ENCODE measurements at regions not wholly inside any gene's neighbourhood (a gene's known extent, or its start where the extent isn't known, plus 50 kb on each side); places are given as distances from the start of the nearest gene placed in this dataset.

- TF ChIP-seq HOXA3 (CRISPR knock-in tag; IDR thresholded peaks at IDR 0.05), result peak; percentile 36; the same call in 1 of the 2 replicates
- TF ChIP-seq GABPB1 (CRISPR knock-in tag; IDR thresholded peaks at IDR 0.05), result peak; percentile 37
- TF ChIP-seq CBX2 (IDR thresholded peaks at IDR 0.05; ENCODE audit: low read depth, low read length), result no peak
- TF ChIP-seq CBX2 (CRISPR knock-in tag; IDR thresholded peaks at IDR 0.05; ENCODE audit: low read depth), result peak; percentile 81; the same call in 1 of the 2 replicates
- no peak for TF ChIP-seq HIVEP1 (CRISPR knock-in tag; IDR thresholded peaks at IDR 0.05)
- TF ChIP-seq ZNF569 (CRISPR knock-in tag; IDR thresholded peaks at IDR 0.05; ENCODE audit: borderline replicate concordance), result no peak
- no peak for TF ChIP-seq ZNF44 (CRISPR knock-in tag; IDR thresholded peaks at IDR 0.05)
- TF ChIP-seq THAP11 (CRISPR knock-in tag; IDR thresholded peaks at IDR 0.05), result peak; percentile 17; the same call in 1 of the 2 replicates
- TF ChIP-seq FIP1L1 (IDR thresholded peaks at IDR 0.05; ENCODE audit: borderline replicate concordance, insufficient read depth, low read depth, low read length), result no peak
- no peak for TF ChIP-seq MTA3 (CRISPR knock-in tag; IDR thresholded peaks at IDR 0.05)
- TF ChIP-seq REPIN1 (CRISPR knock-in tag; IDR thresholded peaks at IDR 0.05; ENCODE audit: borderline replicate concordance, low read depth), result no peak
- no peak for TF ChIP-seq YY1 (IDR thresholded peaks at IDR 0.05; ENCODE audit: insufficient read depth, insufficient replicate concordance, low read depth, low read length)
- TF ChIP-seq FOXK2 (IDR thresholded peaks at IDR 0.05), result no peak
- peak; percentile 96; the same call in 1 of the 2 replicates for TF ChIP-seq TBX2 (CRISPR knock-in tag; IDR thresholded peaks at IDR 0.05; ENCODE audit: borderline replicate concordance)
- no peak for TF ChIP-seq BORCS8-MEF2B (CRISPR knock-in tag; IDR thresholded peaks at IDR 0.05)
- TF ChIP-seq STAG1 (CRISPR knock-in tag; IDR thresholded peaks at IDR 0.05), result no peak
- no peak for TF ChIP-seq ZNF652 (CRISPR knock-in tag; IDR thresholded peaks at IDR 0.05; ENCODE audit: borderline replicate concordance, low read depth)
- no peak for TF ChIP-seq ZNF121 (CRISPR knock-in tag; IDR thresholded peaks at IDR 0.05)
- TF ChIP-seq ZNF878 (CRISPR knock-in tag; IDR thresholded peaks at IDR 0.05), result no peak
- TF ChIP-seq ZNF260 (CRISPR knock-in tag; IDR thresholded peaks at IDR 0.05; ENCODE audit: borderline replicate concordance, low read depth), result no peak
- TF ChIP-seq SOX13 (IDR thresholded peaks at IDR 0.05), result peak; percentile 99
- TF ChIP-seq SOX13 (CRISPR knock-in tag; conservative IDR thresholded peaks at IDR 0.05 in 1 of 2, IDR thresholded peaks at IDR 0.05 in 1 of 2), result peak in 1 of 2 experiments; percentile 100; a peak in 2 of 4 replicates
- no peak for TF ChIP-seq MTF2 (CRISPR knock-in tag; IDR thresholded peaks at IDR 0.05; ENCODE audit: borderline replicate concordance)
- TF ChIP-seq ZNF350 (CRISPR knock-in tag; IDR thresholded peaks at IDR 0.05; ENCODE audit: borderline replicate concordance, low read depth), result no peak
- TF ChIP-seq PHF20 (CRISPR knock-in tag; IDR thresholded peaks at IDR 0.05), result no peak
- TF ChIP-seq RAD21 (CRISPR knock-in tag; IDR thresholded peaks at IDR 0.05), result no peak
- no peak for TF ChIP-seq PLRG1 (conservative IDR thresholded peaks at IDR 0.05)
- peak; percentile 51; the same call in 1 of the 2 replicates for TF ChIP-seq YEATS2 (CRISPR knock-in tag; IDR thresholded peaks at IDR 0.05; ENCODE audit: borderline replicate concordance)
- TF ChIP-seq ATF7 (IDR thresholded peaks at IDR 0.05), result no peak
- no peak for TF ChIP-seq ATF7 (CRISPR knock-in tag; IDR thresholded peaks at IDR 0.05)
- no peak for TF ChIP-seq ZNF3 (CRISPR knock-in tag; IDR thresholded peaks at IDR 0.05)
- TF ChIP-seq TRIM24 (CRISPR knock-in tag; IDR thresholded peaks at IDR 0.05), result no peak
- no peak for TF ChIP-seq SP140L (CRISPR knock-in tag; IDR thresholded peaks at IDR 0.05; ENCODE audit: borderline replicate concordance)
- peak; percentile 57; the same call in 1 of the 2 replicates for TF ChIP-seq ZNF205 (CRISPR knock-in tag; IDR thresholded peaks at IDR 0.05)
- no peak for TF ChIP-seq POLR2G (IDR thresholded peaks at IDR 0.05; ENCODE audit: low read depth, low read length)
- peak; percentile 50; the same call in 1 of the 2 replicates for TF ChIP-seq ELF3 (CRISPR knock-in tag; IDR thresholded peaks at IDR 0.05)
Measured at GRCh38 chr2:128379021-128380015, 60.6 kb upstream of the HS6ST1 start (continued).
